ENCODE measurements at regions not wholly inside any gene's neighbourhood (a gene's known extent, or its start where the extent isn't known, plus 50 kb on each side); places are given as distances from the start of the nearest gene placed in this dataset.

DNA sequence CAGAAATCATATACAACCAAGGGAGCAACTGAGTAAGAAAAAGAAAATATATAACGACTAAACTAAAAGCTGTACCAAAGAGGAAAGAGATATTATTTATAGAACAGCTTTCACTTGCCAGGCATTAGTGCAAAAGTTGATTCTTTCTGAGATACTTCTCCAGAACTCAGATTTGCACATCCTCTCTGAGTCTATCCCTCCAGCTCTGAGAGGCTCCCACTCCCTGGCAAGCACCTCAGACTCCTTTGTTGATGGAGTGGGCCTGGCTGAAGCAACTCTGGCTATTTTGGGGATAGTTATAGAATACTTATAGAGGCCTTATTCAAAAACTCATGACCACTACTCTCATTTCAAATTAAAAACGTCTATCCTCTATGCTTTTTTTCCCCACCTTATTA is 501.6 kb upstream of the TNP1 start:
- H3K4me3 Mint-ChIP-seq = no peak overlapping the region
- peaks cover 0 to 3% of the 10 kb centered on the region in 2 donors for H3K4me1 ChIP-seq (ENCODE audit: control insufficient read depth in 2 of 2, insufficient read depth in 2 of 2, low read length in 2 of 2)
- ChIA-PET CTCF (no interaction called here), POLR2A (no interaction called here)
- no peaks in the 10 kb centered on the region for H3K9me3 Mint-ChIP-seq (ENCODE audit: insufficient read depth)
- H3K4me3 ChIP-seq (ENCODE audit: control extremely low read depth in 1 of 5, extremely low read depth in 1 of 5, insufficient read depth in 1 of 5, low read depth in 2 of 5, low read length in 4 of 5) = no peak overlapping the region
- peaks cover 8% of the 10 kb centered on the region for H3K4me1 Mint-ChIP-seq
- no peak overlapping the region for H3K27ac ChIP-seq (ENCODE audit: low read length in 2 of 2)
- TF ChIP-seq EZH2 (IDR thresholded peaks at IDR 0.05; ENCODE audit: borderline replicate concordance, insufficient read depth, low read depth, low read length, poor library complexity, severe bottlenecking) (no peak), CTCF (IDR thresholded peaks at IDR 0.05) (no peak)
- H2AFZ ChIP-seq (ENCODE audit: insufficient read depth, low read depth, low read length, poor library complexity, severe bottlenecking) = no peak overlapping the region
- H3K79me2 ChIP-seq (ENCODE audit: control insufficient read depth, insufficient read depth, low read length) = no peaks in the 10 kb centered on the region
- WGBS (ENCODE audit: insufficient coverage) = no CpG with 5 or more reads among the region's 2 CpGs
- peaks cover 0 to 2% (median 0%) of the 10 kb centered on the region in 4 experiments for H3K27me3 ChIP-seq (replicated peaks in 1 of 4; ENCODE audit: control extremely low read depth in 1 of 4, control insufficient read depth in 3 of 4, insufficient read depth in 4 of 4, low read length in 3 of 4)
- no peaks in the 10 kb centered on the region for H4K20me1 ChIP-seq (ENCODE audit: control insufficient read depth, insufficient read depth, low read length, poor library complexity, severe bottlenecking)
- no peaks in the 10 kb centered on the region for H3K9me3 ChIP-seq (ENCODE audit: control extremely low read depth in 1 of 3, control insufficient read depth in 2 of 3, insufficient read depth in 1 of 3, low read length in 2 of 3)
- H3K27ac Mint-ChIP-seq = no peak overlapping the region
- intact Hi-C loops (cut with micrococcal nuclease) = no loop called here
- H3K4me2 ChIP-seq (replicated peaks; ENCODE audit: low read depth, low read length, poor library complexity, severe bottlenecking) = no peak overlapping the region
- no peak for DNase-seq
- ATAC-seq (ENCODE audit: low read depth) = no peak
- no peak overlapping the region for H3K9ac ChIP-seq (ENCODE audit: low read length)
- no peaks in the 10 kb centered on the region for H3K36me3 ChIP-seq (replicated peaks in 1 of 2; ENCODE audit: control extremely low read depth in 1 of 2, control insufficient read depth in 1 of 2, extremely low read depth in 1 of 2, insufficient read depth in 2 of 2, low read length in 1 of 2)
- H3K27me3 Mint-ChIP-seq = peaks cover 13% of the 10 kb centered on the region

DNA sequence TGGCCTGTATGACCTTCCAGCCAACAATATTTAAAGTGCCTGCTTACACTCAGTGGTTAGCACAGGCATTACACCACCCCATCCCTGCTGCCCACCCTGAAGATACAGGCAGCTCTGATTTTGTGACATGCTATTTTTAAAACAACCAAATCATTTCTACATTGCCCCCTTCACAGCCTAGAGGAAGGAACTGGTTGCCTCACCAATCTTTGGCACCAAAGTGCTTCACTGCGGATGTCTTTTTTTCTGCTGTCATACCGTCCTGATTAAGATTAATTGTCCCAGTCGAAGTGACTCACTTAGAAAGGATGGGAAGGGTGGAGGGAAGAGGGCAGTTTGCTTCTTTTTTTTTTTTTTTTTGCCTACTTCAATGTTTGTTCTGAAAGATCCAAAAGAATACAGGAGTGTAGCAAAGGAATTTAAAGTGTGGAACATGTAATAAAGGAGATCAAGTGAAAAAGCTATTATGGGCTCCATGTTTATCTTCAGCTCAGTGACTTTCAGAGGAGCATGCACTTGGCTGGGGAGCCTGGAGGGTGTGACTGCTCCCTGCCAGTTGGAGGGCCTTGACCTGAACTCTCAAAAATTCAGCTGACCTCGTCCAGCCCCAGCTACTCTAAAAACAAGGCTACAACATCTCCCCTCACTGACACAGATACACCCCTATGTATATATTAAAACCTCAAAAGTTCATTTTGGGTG is 501.1 kb upstream of the TNP1 start:
- POLR2A ChIA-PET = no interaction called here
- intact Hi-C loops (cut with micrococcal nuclease) = no loop called here
- H3K79me2 ChIP-seq (ENCODE audit: control insufficient read depth, insufficient read depth, low read length) = no peaks in the 10 kb centered on the region
- no peak overlapping the region for H2AFZ ChIP-seq (ENCODE audit: insufficient read depth, low read depth, low read length, poor library complexity, severe bottlenecking)
- H3K27me3 Mint-ChIP-seq = peaks cover 13% of the 10 kb centered on the region
- peaks cover 0 to 2% (median 0%) of the 10 kb centered on the region in 4 experiments for H3K27me3 ChIP-seq (replicated peaks in 1 of 4; ENCODE audit: control extremely low read depth in 1 of 4, control insufficient read depth in 3 of 4, insufficient read depth in 4 of 4, low read length in 3 of 4)
- H3K27ac ChIP-seq (ENCODE audit: low read length in 2 of 2) = no peak overlapping the region
- TF ChIP-seq EZH2 (IDR thresholded peaks at IDR 0.05; ENCODE audit: borderline replicate concordance, insufficient read depth, low read depth, low read length, poor library complexity, severe bottlenecking) (no peak), CTCF (IDR thresholded peaks at IDR 0.05) (no peak)
- no peaks in the 10 kb centered on the region for H3K9me3 Mint-ChIP-seq (ENCODE audit: insufficient read depth)
- H3K9ac ChIP-seq (ENCODE audit: low read length) = no peak overlapping the region
- peaks cover 8% of the 10 kb centered on the region for H3K4me1 Mint-ChIP-seq
- no peak overlapping the region for H3K4me2 ChIP-seq (replicated peaks; ENCODE audit: low read depth, low read length, poor library complexity, severe bottlenecking)
- DNase-seq (no peak), ATAC-seq (ENCODE audit: low read depth) (no peak)
- CTCF ChIA-PET = no interaction called here
- H3K27ac Mint-ChIP-seq = no peak overlapping the region
- peaks cover 0 to 3% of the 10 kb centered on the region in 2 donors for H3K4me1 ChIP-seq (ENCODE audit: control insufficient read depth in 2 of 2, insufficient read depth in 2 of 2, low read length in 2 of 2)
- no peaks in the 10 kb centered on the region for H3K9me3 ChIP-seq (ENCODE audit: control extremely low read depth in 1 of 3, control insufficient read depth in 2 of 3, insufficient read depth in 1 of 3, low read length in 2 of 3)
- WGBS (ENCODE audit: insufficient coverage) = 30% methylated on average over 2 of the region's 4 CpGs
- H4K20me1 ChIP-seq (ENCODE audit: control insufficient read depth, insufficient read depth, low read length, poor library complexity, severe bottlenecking) = no peaks in the 10 kb centered on the region
- no peak overlapping the region for H3K4me3 Mint-ChIP-seq
- H3K4me3 ChIP-seq (ENCODE audit: control extremely low read depth in 1 of 5, extremely low read depth in 1 of 5, insufficient read depth in 1 of 5, low read depth in 2 of 5, low read length in 4 of 5) = no peak overlapping the region
- no peaks in the 10 kb centered on the region for H3K36me3 ChIP-seq (replicated peaks in 1 of 2; ENCODE audit: control extremely low read depth in 1 of 2, control insufficient read depth in 1 of 2, extremely low read depth in 1 of 2, insufficient read depth in 2 of 2, low read length in 1 of 2)
